Fibroblast of lung (primary cell): ENCODE measurements at regions not wholly inside any gene's neighbourhood (a gene's known extent, or its start where the extent isn't known, plus 50 kb on each side); places are given as distances from the start of the nearest gene placed in this dataset.

Experiments
- CTCF ChIP-seq, 2 donors: IDR thresholded peaks in 1 of 2; conservative IDR thresholded peaks in 1 of 2; 1 replicate in 1 of 2; 2 replicates in 1 of 2; pipeline ENCODE4 v1.5.1; 2011 to 2012; ENCODE audit warnings: low read length in 2 of 2, control low read depth in 1 of 2, inconsistent platforms in 1 of 2, low read depth in 1 of 2, mild to moderate bottlenecking in 1 of 2
- EZH2 ChIP-seq: IDR thresholded peaks from 2 replicates; pipeline ENCODE4 v1.5.1; 2012; ENCODE audit warnings: low read length, control low read depth, mild to moderate bottlenecking; ENCODE audit errors: missing control alignments

DNA sequence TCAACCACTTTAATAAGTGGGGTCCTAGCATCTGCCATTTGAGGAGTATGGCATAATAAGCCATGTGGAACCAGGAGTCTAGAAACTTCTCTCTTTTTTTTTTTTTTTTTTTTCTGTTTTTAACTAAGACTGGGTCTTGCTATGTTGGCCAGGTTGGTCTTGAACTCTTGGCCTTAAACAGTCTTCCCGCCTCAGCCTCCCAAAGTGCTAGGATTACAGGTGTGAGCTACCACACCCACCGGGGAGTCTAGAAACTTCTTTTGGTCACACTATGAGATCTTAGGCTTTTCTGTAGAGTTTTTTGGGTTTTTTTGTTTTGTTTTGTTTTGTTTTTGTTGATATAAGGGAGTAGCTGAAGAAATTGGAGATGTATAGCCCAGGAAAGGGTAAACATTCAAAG is 52.9 kb downstream of the ZBTB38 start:
- TF ChIP-seq EZH2 (no peak), CTCF (conservative IDR thresholded peaks at IDR 0.05 in 1 of 2, IDR thresholded peaks at IDR 0.05 in 1 of 2; ENCODE audit: low read depth in 1 of 2, low read length in 2 of 2) (no peak)
